HepG2 (cell line): ENCODE measurements at regions not wholly inside any gene's neighbourhood (a gene's known extent, or its start where the extent isn't known, plus 50 kb on each side); places are given as distances from the start of the nearest gene placed in this dataset.
"Not testable (repeated sequence)": the region's sequence is repeated elsewhere in the genome, so short reads cannot be mapped to it uniquely, and the experiment has no call there.

Experiments
- ATAC-seq: fragments of 200-7000 bp; cut with Tn5 transposase; 3 replicates; pipeline ENCODE4 v1.9.1; 2020; ENCODE audit warnings: mild to moderate bottlenecking, moderate library complexity
- BruUV-seq: library from RNA; stranded (reverse); fragments of 400-500 nt; replicated peaks from 2 replicates; lab custom pipeline; 2021; lab: Mats Ljungman, UMichigan
- CTCF ChIA-PET: fragments of 300-600 bp; formaldehyde crosslinking; extraction: SDS; loops from one replicate; lab custom pipeline; 2021; ENCODE audit warnings: low total read pairs, inconsistent platforms, low intra/inter-chr PET ratio; lab: Yijun Ruan, JAX
- POLR2A ChIA-PET: fragments of 350-600 bp; sonication (Branson Sonifier 250); formaldehyde crosslinking; loops from one replicate; lab custom pipeline; 2020; ENCODE audit warnings: antibody characterized with exemption, inconsistent platforms; lab: Yijun Ruan, JAX
- DNase-seq: peaks from one replicate; pipeline ENCODE4 v3.0.0-alpha.2; 2015; ENCODE audit warnings: low spot score
- FAIRE-seq: peaks from 3 replicates; lab custom pipeline; 2011; peaks lifted over from hg19 to GRCh38; lab: Jason Lieb, UNC
- H2AFZ ChIP-seq: one replicate; pipeline ENCODE4 v1.6.1; 2011; ENCODE audit warnings: low read length, inconsistent platforms
- H3K27ac ChIP-seq: fragments of 300-600 bp; 3 replicates; pipeline ENCODE4 v1.8.0; 2011; ENCODE audit warnings: mixed run types, mild to moderate bottlenecking, mixed read lengths, low read length, inconsistent platforms; ENCODE audit not compliant: insufficient read depth; ENCODE audit errors: extremely low read length
- H3K27me3 ChIP-seq, 2 experiments: fragments of 200-600 bp in 1 of 2; 2 replicates in 1 of 2; 3 replicates in 1 of 2; pipeline versions ENCODE4 v1.6.0 to v1.8.0; 2011; ENCODE audit warnings: low read length in 2 of 2, mild to moderate bottlenecking in 2 of 2, moderate library complexity in 2 of 2, inconsistent platforms in 1 of 2; ENCODE audit not compliant: insufficient read depth in 2 of 2, control insufficient read depth in 1 of 2
- H3K36me3 ChIP-seq, 2 experiments: fragments of 200-600 bp in 1 of 2; replicated peaks in 1 of 2; 2 replicates in 1 of 2; 3 replicates in 1 of 2; pipeline versions ENCODE4 v1.5.1 to v1.8.0; 2011; ENCODE audit warnings: low read length in 2 of 2, inconsistent platforms in 1 of 2; ENCODE audit not compliant: insufficient read depth in 2 of 2, control insufficient read depth in 1 of 2
- H3K4me1 ChIP-seq: 2 replicates; pipeline ENCODE4 v1.5.1; 2012; ENCODE audit warnings: low read length, inconsistent platforms; ENCODE audit not compliant: insufficient read depth
- H3K4me2 ChIP-seq: 2 replicates; pipeline ENCODE4 v1.6.0; 2011; ENCODE audit warnings: low read depth, low read length, inconsistent platforms
- H3K4me3 ChIP-seq, 3 experiments: fragments of 200-600 bp in 1 of 3; sonication (generic), shearing (Covaris generic) in 1 of 3; replicated peaks in 1 of 3; 2 replicates each; pipeline ENCODE4 v1.5.1; 2011 to 2016; ENCODE audit warnings: low read length in 3 of 3, inconsistent platforms in 2 of 3, low read depth in 2 of 3, mild to moderate bottlenecking in 2 of 3, control low read depth in 1 of 3, mixed read lengths in 1 of 3; ENCODE audit not compliant: insufficient read depth in 1 of 3
- H3K79me2 ChIP-seq: one replicate; pipeline ENCODE4 v1.6.1; 2011; ENCODE audit warnings: low read length, inconsistent platforms; ENCODE audit not compliant: insufficient read depth
- H3K9ac ChIP-seq: 2 replicates; pipeline ENCODE4 v1.6.0; 2011; ENCODE audit warnings: mild to moderate bottlenecking, low read depth, low read length, inconsistent platforms; ENCODE audit not compliant: insufficient read depth
- H3K9me3 ChIP-seq: 2 replicates; pipeline ENCODE4 v1.5.1; 2012; ENCODE audit warnings: mild to moderate bottlenecking, low read length
- H4K20me1 ChIP-seq: 2 replicates; pipeline ENCODE4 v1.6.0; 2011; ENCODE audit warnings: inconsistent platforms, mild to moderate bottlenecking, low read length, moderate library complexity; ENCODE audit not compliant: insufficient read depth
- MAZ ChIP-seq, 2 experiments: sonication (generic) in 1 of 2; formaldehyde crosslinking in 1 of 2; IDR thresholded peaks; 2 replicates each; pipeline versions ENCODE4 v1.5.0 to v1.6.1; 2012 to 2020; ENCODE audit warnings: low read depth in 2 of 2, mild to moderate bottlenecking in 2 of 2, borderline replicate concordance in 1 of 2, improper control_type of control experiment in 1 of 2, low read length in 1 of 2, missing genetic modification reagents in 1 of 2, moderate library complexity in 1 of 2
- WGBS: methylation state at CpG from one replicate; pipeline ENCODE4 v1.1.6; 2017; ENCODE audit warnings: low lambda C conversion rate; 5-methylcytosine and 5-hydroxymethylcytosine counted together
- in situ Hi-C: cut with HindIII; loops from 2 replicates; pipeline ENCODE4 v1.10.0; 2017; ENCODE audit warnings: low pct_unique_long_range_greater_than_20kb; ENCODE audit not compliant: extremely low pct_ligation_motif_present
- intact Hi-C: fragments of 100-400 bp; cut with micrococcal nuclease; formaldehyde crosslinking; loops from one replicate; pipeline ENCODE4 v1.10.0; 2022; ENCODE audit not compliant: unreplicated experiment
- TF ChIP-seq, protein P1 (sequence below): sonication (generic); formaldehyde crosslinking; IDR thresholded peaks from 2 replicates; pipeline ENCODE4 v1.5.1; 2020; ENCODE audit warnings: mild to moderate bottlenecking, missing genetic modification reagents, moderate library complexity
- TF ChIP-seq, protein P2 (sequence below): sonication (generic); formaldehyde crosslinking; IDR thresholded peaks from 2 replicates; pipeline ENCODE4 v1.4.0; 2020; ENCODE audit warnings: missing genetic modification reagents

DNA sequence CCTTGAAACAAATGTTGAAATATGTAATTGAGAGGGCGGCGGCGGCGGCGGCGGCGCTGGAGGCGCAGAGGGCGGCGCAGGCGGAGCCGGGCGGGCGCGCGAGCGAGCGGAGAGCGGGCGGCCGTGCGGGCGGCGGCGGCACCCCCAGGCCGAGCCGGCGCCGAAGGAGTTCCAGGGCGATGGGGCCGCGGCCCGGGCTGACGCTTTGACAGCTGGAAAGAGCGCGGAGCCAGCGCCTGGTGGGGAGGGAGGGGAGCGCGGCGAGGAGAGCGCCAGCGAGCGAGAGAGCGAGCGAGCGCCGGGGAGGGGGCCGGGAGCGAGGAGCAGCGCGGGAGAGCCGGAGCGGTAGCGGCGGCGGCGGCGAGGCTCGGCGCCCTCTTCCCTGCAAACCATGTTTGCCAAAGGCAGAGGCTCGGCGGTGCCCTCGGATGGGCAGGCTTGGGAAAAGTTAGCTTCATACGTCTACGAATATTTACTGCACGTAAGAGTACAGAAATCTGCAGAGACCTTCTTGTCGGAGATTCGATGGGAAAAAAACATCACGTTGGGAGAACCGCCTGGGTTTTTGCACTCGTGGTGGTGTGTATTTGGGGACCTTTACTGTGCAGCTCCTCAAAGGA lies 116.8 kb upstream of the CDK13 start (continued):
- TF ChIP-seq MAZ (IDR thresholded peaks at IDR 0.05; ENCODE audit: borderline replicate concordance, low read depth, low read length) = 0 out of 2 replicates have a peak, but pooled peaks have one; percentile 45
- TF ChIP-seq MAZ (CRISPR knock-in tag; IDR thresholded peaks at IDR 0.05; ENCODE audit: low read depth) = peak; percentile 34; the same call in 1 of the 2 replicates
- TF ChIP-seq, protein P1, sequence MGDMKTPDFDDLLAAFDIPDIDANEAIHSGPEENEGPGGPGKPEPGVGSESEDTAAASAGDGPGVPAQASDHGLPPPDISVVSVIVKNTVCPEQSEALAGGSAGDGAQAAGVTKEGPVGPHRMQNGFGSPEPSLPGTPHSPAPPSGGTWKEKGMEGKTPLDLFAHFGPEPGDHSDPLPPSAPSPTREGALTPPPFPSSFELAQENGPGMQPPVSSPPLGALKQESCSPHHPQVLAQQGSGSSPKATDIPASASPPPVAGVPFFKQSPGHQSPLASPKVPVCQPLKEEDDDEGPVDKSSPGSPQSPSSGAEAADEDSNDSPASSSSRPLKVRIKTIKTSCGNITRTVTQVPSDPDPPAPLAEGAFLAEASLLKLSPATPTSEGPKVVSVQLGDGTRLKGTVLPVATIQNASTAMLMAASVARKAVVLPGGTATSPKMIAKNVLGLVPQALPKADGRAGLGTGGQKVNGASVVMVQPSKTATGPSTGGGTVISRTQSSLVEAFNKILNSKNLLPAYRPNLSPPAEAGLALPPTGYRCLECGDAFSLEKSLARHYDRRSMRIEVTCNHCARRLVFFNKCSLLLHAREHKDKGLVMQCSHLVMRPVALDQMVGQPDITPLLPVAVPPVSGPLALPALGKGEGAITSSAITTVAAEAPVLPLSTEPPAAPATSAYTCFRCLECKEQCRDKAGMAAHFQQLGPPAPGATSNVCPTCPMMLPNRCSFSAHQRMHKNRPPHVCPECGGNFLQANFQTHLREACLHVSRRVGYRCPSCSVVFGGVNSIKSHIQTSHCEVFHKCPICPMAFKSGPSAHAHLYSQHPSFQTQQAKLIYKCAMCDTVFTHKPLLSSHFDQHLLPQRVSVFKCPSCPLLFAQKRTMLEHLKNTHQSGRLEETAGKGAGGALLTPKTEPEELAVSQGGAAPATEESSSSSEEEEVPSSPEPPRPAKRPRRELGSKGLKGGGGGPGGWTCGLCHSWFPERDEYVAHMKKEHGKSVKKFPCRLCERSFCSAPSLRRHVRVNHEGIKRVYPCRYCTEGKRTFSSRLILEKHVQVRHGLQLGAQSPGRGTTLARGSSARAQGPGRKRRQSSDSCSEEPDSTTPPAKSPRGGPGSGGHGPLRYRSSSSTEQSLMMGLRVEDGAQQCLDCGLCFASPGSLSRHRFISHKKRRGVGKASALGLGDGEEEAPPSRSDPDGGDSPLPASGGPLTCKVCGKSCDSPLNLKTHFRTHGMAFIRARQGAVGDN = peak; percentile 50; the same call in 1 of the 2 replicates
- TF ChIP-seq, protein P2, sequence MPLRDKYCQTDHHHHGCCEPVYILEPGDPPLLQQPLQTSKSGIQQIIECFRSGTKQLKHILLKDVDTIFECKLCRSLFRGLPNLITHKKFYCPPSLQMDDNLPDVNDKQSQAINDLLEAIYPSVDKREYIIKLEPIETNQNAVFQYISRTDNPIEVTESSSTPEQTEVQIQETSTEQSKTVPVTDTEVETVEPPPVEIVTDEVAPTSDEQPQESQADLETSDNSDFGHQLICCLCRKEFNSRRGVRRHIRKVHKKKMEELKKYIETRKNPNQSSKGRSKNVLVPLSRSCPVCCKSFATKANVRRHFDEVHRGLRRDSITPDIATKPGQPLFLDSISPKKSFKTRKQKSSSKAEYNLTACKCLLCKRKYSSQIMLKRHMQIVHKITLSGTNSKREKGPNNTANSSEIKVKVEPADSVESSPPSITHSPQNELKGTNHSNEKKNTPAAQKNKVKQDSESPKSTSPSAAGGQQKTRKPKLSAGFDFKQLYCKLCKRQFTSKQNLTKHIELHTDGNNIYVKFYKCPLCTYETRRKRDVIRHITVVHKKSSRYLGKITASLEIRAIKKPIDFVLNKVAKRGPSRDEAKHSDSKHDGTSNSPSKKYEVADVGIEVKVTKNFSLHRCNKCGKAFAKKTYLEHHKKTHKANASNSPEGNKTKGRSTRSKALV (CRISPR knock-in tag) = peak; percentile 37; the same call in 1 of the 2 replicates

DNA sequence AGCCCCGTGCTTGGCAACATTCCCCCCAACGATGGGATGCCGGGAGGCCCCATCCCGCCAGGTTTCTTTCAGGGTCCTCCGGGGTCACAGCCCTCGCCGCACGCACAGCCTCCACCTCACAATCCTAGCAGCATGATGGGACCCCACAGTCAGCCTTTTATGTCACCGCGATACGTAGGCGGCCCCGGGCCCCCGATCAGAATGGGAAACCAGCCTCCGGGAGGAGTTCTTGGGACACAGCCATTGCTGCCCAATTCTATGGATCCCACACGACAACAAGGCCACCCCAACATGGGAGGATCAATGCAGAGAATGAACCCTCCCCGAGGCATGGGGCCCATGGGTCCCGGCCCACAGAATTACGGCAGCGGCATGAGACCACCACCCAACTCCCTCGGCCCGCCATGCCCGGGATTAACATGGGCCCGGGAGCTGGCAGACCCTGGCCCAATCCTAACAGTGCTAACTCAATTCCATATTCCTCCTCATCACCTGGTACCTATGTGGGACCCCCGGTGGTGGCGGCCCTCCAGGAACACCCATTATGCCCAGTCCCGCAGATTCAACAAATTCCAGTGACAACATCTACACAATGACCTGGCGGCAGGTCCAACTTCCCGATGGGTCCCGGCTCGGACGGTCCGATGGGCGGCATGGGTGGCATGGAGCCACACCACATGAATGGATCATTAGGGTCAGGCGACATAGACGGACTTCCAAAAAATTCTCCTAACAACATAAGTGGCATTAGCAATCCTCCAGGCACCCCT lies 116.0 kb upstream of the CDK13 start:
- H3K9ac ChIP-seq, FAIRE-seq, H3K36me3 ChIP-seq, POLR2A ChIA-PET, H3K4me2 ChIP-seq, H3K4me3 ChIP-seq, H3K27ac ChIP-seq, ATAC-seq, H3K79me2 ChIP-seq, H3K4me1 ChIP-seq, intact Hi-C loops, H3K9me3 ChIP-seq, DNase-seq, H2AFZ ChIP-seq, BruUV-seq, CTCF ChIA-PET, H4K20me1 ChIP-seq, in situ Hi-C loops: not testable (repeated sequence)
- H3K27me3 ChIP-seq = peaks cover 0 to 10% of the 10 kb centered on the region in 2 experiments; a peak in 2 of 5 replicates
- 90% methylated on average over 16 of the region's 36 CpGs for WGBS
